Endodermal cell (in vitro differentiated cells): ENCODE measurements at regions not wholly inside any gene's neighbourhood (a gene's known extent, or its start where the extent isn't known, plus 50 kb on each side); places are given as distances from the start of the nearest gene placed in this dataset.

ENCODE experiments used
- DNase-seq: peaks from one replicate; pipeline ENCODE4 v3.0.0-alpha.2; 2017
- H3K27ac ChIP-seq: 2 replicates; pipeline ENCODE4 v1.5.1; 2013; ENCODE audit warnings: mild to moderate bottlenecking, low read depth, low read length, moderate library complexity
- H3K27me3 ChIP-seq: 2 replicates; pipeline ENCODE4 v1.6.1; 2013; ENCODE audit warnings: mild to moderate bottlenecking, low read length, moderate library complexity; ENCODE audit not compliant: insufficient read depth, control insufficient read depth, poor library complexity, severe bottlenecking
- H3K36me3 ChIP-seq: 2 replicates; pipeline ENCODE4 v1.7.0; 2013; ENCODE audit warnings: mild to moderate bottlenecking, low read length, moderate library complexity; ENCODE audit not compliant: control insufficient read depth, insufficient read depth
- H3K4me1 ChIP-seq: one replicate; pipeline ENCODE4 v1.7.0; 2013; ENCODE audit warnings: low read length; ENCODE audit not compliant: control insufficient read depth, insufficient read depth
- H3K4me3 ChIP-seq: 2 replicates; pipeline ENCODE4 v1.5.1; 2013; ENCODE audit warnings: mild to moderate bottlenecking, low read length, moderate library complexity
- H3K9ac ChIP-seq: 2 replicates; pipeline ENCODE4 v1.6.1; 2013; ENCODE audit warnings: mild to moderate bottlenecking, low read length, moderate library complexity; ENCODE audit not compliant: poor library complexity, severe bottlenecking; ENCODE audit errors: extremely low read depth
- H3K9me3 ChIP-seq: 2 replicates; pipeline ENCODE4 v1.6.1; 2013; ENCODE audit warnings: mild to moderate bottlenecking, low read length, moderate library complexity; ENCODE audit not compliant: control insufficient read depth
- H3K27ac Mint-ChIP-seq: 2 replicates; pipeline ENCODE4 v1.8.0; 2020; ENCODE audit warnings: mixed read lengths
- H3K27me3 Mint-ChIP-seq: 2 replicates; pipeline ENCODE4 v1.8.0; 2021; ENCODE audit warnings: mild to moderate bottlenecking, mixed read lengths; ENCODE audit not compliant: insufficient read depth
- H3K36me3 Mint-ChIP-seq: 2 replicates; pipeline ENCODE4 v1.8.0; 2020; ENCODE audit warnings: low read depth, mixed read lengths
- H3K4me1 Mint-ChIP-seq: 2 replicates; pipeline ENCODE4 v1.8.0; 2020; ENCODE audit warnings: mixed read lengths
- H3K4me3 Mint-ChIP-seq: 2 replicates; pipeline ENCODE4 v1.8.0; 2020; ENCODE audit warnings: mild to moderate bottlenecking, moderate library complexity, mixed read lengths
- H3K9me3 Mint-ChIP-seq: 2 replicates; pipeline ENCODE4 v1.8.0; 2020; ENCODE audit warnings: mild to moderate bottlenecking, mixed read lengths
- CTCF ChIP-seq: fragments of 200-600 bp; sonication (generic); conservative IDR thresholded peaks from 2 replicates; pipeline ENCODE4 v1.5.0; 2021; ENCODE audit warnings: antibody characterized with exemption, mild to moderate bottlenecking
- WGBS, 2 experiments: methylation state at CpG; one replicate each; pipeline versions ENCODE4 v1.1.5 to v1.1.7; 2013; ENCODE audit warnings: missing lambda C conversion rate in 2 of 2, mixed read lengths in 1 of 2; ENCODE audit not compliant: insufficient coverage in 1 of 2, insufficient read length in 1 of 2; 5-methylcytosine and 5-hydroxymethylcytosine counted together

DNA sequence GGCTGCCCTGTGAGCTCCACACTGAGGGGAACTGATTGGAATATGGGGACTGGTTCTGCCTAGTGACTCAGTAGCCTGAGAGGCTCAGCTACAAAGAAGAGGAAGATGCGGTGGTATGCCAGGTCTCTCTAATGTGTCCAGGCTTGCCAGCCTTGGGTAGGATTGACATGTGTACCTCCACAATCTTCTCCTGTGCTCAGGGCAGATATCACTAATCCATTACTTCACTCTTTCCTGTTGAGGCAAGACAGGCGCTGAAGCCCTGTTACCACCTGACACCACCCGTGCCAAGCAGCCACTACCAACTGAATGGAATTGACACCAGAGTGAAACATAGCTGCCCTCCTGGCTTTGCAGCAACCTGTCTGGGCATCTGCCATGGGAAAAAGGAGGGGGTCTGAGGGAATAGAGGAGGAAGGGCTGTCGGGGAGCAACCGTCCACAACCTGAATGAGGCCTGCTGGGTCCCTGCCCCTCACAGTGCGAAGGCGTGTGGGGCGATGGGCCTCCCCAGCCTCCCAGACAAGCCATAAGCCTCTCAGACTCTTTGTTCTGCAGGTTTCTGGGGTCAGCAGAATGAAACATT lies 114.7 kb upstream of the CXCL14 start:
- no peaks in the 10 kb centered on the region for H3K36me3 Mint-ChIP-seq
- H3K27ac Mint-ChIP-seq = no peak overlapping the region
- Histone ChIP-seq H3K27me3 (no peaks in the 10 kb centered on the region), H3K9ac (no peak overlapping the region), H3K4me3 (no peak overlapping the region), H3K9me3 (no peaks in the 10 kb centered on the region), H3K27ac (no peak overlapping the region), H3K4me1 (no peaks in the 10 kb centered on the region), H3K36me3 (no peaks in the 10 kb centered on the region)
- no peaks in the 10 kb centered on the region for H3K9me3 Mint-ChIP-seq
- peak; percentile 29 for DNase-seq
- no peak overlapping the region for H3K4me3 Mint-ChIP-seq
- WGBS, 2 experiments = 91 to 93% methylated on average over 5 to 8 of the region's 8 CpGs
- peaks cover 8% of the 10 kb centered on the region for H3K27me3 Mint-ChIP-seq
- TF ChIP-seq CTCF = no peak
- H3K4me1 Mint-ChIP-seq = peaks cover 2% of the 10 kb centered on the region

GRCh38 chr5:135691044-135691443 lies 112.3 kb upstream of the CXCL14 start:
- 93% methylated on average over 6 of the region's 6 CpGs; no CpG with 5 or more reads in 1 of the 2 experiments for WGBS, 2 experiments
- no peak for TF ChIP-seq CTCF
- no peak overlapping the region for H3K9ac ChIP-seq
- Mint-ChIP-seq H3K4me3 (no peak overlapping the region), H3K27ac (no peak overlapping the region), H3K9me3 (no peaks in the 10 kb centered on the region), H3K36me3 (no peaks in the 10 kb centered on the region), H3K4me1 (peaks cover 2% of the 10 kb centered on the region), H3K27me3 (peaks cover 11% of the 10 kb centered on the region)
- no peak overlapping the region for H3K27ac ChIP-seq
- H3K36me3 ChIP-seq = no peaks in the 10 kb centered on the region
- no peaks in the 10 kb centered on the region for H3K9me3 ChIP-seq
- no peaks in the 10 kb centered on the region for H3K4me1 ChIP-seq
- H3K27me3 ChIP-seq = no peaks in the 10 kb centered on the region
- peak; percentile 32 for DNase-seq
- no peak overlapping the region for H3K4me3 ChIP-seq

DNA sequence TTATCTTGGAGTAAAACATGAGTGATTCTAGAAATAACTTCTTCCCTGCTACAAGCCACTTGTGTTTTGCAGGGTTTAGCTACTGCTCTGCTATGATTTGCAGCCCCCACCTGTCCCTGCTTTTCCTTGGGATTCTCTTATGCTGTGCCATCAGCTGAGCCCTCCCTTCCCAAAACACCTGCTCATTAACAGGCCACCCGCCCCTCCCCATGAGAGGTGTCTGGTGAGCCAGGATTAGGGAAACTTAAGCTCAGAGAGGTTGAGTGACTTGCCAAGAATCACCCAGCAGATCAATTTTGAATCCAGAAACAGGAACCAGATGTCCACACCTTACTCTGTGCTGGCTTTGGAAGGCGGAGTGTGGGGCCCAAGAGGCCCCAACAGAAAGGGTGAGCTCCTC lies 111.7 kb upstream of the CXCL14 start:
- no peak overlapping the region for H3K4me3 ChIP-seq
- H3K9ac ChIP-seq = no peak overlapping the region
- no peak overlapping the region for H3K27ac Mint-ChIP-seq
- no peak for TF ChIP-seq CTCF
- H3K27me3 ChIP-seq = no peaks in the 10 kb centered on the region
- H3K27me3 Mint-ChIP-seq = peaks cover 11% of the 10 kb centered on the region
- 87 to 100% methylated on average over 1 to 2 of the region's 2 CpGs for WGBS, 2 experiments
- no peaks in the 10 kb centered on the region for H3K4me1 ChIP-seq
- H3K4me3 Mint-ChIP-seq = no peak overlapping the region
- H3K9me3 Mint-ChIP-seq = no peaks in the 10 kb centered on the region
- no peaks in the 10 kb centered on the region for H3K9me3 ChIP-seq
- no peaks in the 10 kb centered on the region for H3K36me3 Mint-ChIP-seq
- no peak for DNase-seq
- H3K4me1 Mint-ChIP-seq = peaks cover 2% of the 10 kb centered on the region
- H3K36me3 ChIP-seq = no peaks in the 10 kb centered on the region
- no peak overlapping the region for H3K27ac ChIP-seq
